A673 (cell line): ENCODE measurements at regions not wholly inside any gene's neighbourhood (a gene's known extent, or its start where the extent isn't known, plus 50 kb on each side); places are given as distances from the start of the nearest gene placed in this dataset.

Source experiments
- CTCF ChIP-seq: fragments of 300-800, 200-600 bp; sonication (generic); conservative IDR thresholded peaks from 2 replicates; pipeline ENCODE4 v1.5.1; 2017; ENCODE audit warnings: low read depth, mild to moderate bottlenecking, antibody characterized with exemption, low read length, moderate library complexity, mixed read lengths
- EZH2 ChIP-seq: fragments of 200-600 bp; sonication (generic); IDR thresholded peaks from 2 replicates; pipeline ENCODE4 v1.6.1; 2017; ENCODE audit warnings: borderline replicate concordance, low read depth, mild to moderate bottlenecking, mixed read lengths, antibody characterized with exemption, low read length; ENCODE audit not compliant: poor library complexity, severe bottlenecking

GRCh38 chr16:85225257-85225656, 113.0 kb upstream of the CIBAR2 start:
- TF ChIP-seq CTCF (no peak), EZH2 (no peak)
